Endothelial cell of umbilical vein (primary cell): ENCODE measurements at regions not wholly inside any gene's neighbourhood (a gene's known extent, or its start where the extent isn't known, plus 50 kb on each side); places are given as distances from the start of the nearest gene placed in this dataset.

Source experiments
- BruUV-seq: library from RNA; stranded (reverse); fragments of 400-500 nt; replicated peaks from 2 replicates; lab custom pipeline; 2021; lab: Mats Ljungman, UMichigan
- CTCF ChIA-PET: fragments of 300-600, 350-600 bp; sonication (Branson Sonifier 250); formaldehyde crosslinking; loops from one replicate; lab custom pipeline; 2021; ENCODE audit warnings: antibody characterized with exemption, inconsistent platforms; lab: Charles Lee
- POLR2A ChIA-PET: fragments of 300-600, 350-600 bp; sonication (Branson Sonifier 250); formaldehyde crosslinking; loops from one replicate; lab custom pipeline; 2021; ENCODE audit warnings: antibody characterized with exemption, inconsistent platforms; lab: Charles Lee
- DNase-seq: peaks from one replicate; pipeline ENCODE4 v3.0.0-alpha.2; 2011; ENCODE audit warnings: low read depth, low spot score
- FAIRE-seq: peaks from 2 replicates; lab custom pipeline; 2011; peaks lifted over from hg19 to GRCh38; lab: Jason Lieb, UNC
- H2AFZ ChIP-seq: 2 replicates; pipeline ENCODE4 v1.6.0; 2012; ENCODE audit warnings: low read depth, low read length, control low read depth, inconsistent platforms
- H3K27ac ChIP-seq: 2 replicates; pipeline ENCODE4 v1.5.1; 2011; ENCODE audit warnings: low read depth, mild to moderate bottlenecking, control low read depth, low read length, moderate library complexity; ENCODE audit not compliant: insufficient read depth
- H3K27me3 ChIP-seq, 2 experiments: 2 replicates each; pipeline versions ENCODE4 v1.6.0 to v1.6.1; 2011; ENCODE audit warnings: low read length in 2 of 2, mixed read lengths in 1 of 2; ENCODE audit not compliant: control insufficient read depth in 2 of 2, insufficient read depth in 2 of 2
- H3K36me3 ChIP-seq, 2 experiments: 2 replicates in 1 of 2; 3 replicates in 1 of 2; pipeline ENCODE4 v1.5.1; 2011; ENCODE audit warnings: low read length in 2 of 2, mild to moderate bottlenecking in 1 of 2, moderate library complexity in 1 of 2; ENCODE audit not compliant: control insufficient read depth in 2 of 2, insufficient read depth in 2 of 2; ENCODE audit errors: extremely low read depth in 1 of 2
- H3K4me1 ChIP-seq: 3 replicates; pipeline ENCODE4 v1.5.1; 2011; ENCODE audit warnings: mild to moderate bottlenecking, low read length; ENCODE audit not compliant: control insufficient read depth, insufficient read depth; ENCODE audit errors: extremely low read depth
- H3K4me2 ChIP-seq: 2 replicates; pipeline ENCODE4 v1.6.1; 2011; ENCODE audit warnings: low read length, control low read depth, mixed read lengths; ENCODE audit not compliant: insufficient read depth
- H3K4me3 ChIP-seq, 3 experiments: fragments of 200-600 bp in 1 of 3; sonication (generic), shearing (Covaris generic) in 1 of 3; replicated peaks in 1 of 3; 2 replicates each; pipeline ENCODE4 v1.5.1; 2011 to 2016; ENCODE audit warnings: control low read depth in 3 of 3, low read length in 3 of 3, mild to moderate bottlenecking in 2 of 3, inconsistent platforms in 1 of 3, low read depth in 1 of 3, moderate library complexity in 1 of 3; ENCODE audit not compliant: insufficient read depth in 1 of 3
- H3K79me2 ChIP-seq: 2 replicates; pipeline ENCODE4 v1.6.0; 2012; ENCODE audit warnings: low read length, inconsistent platforms; ENCODE audit not compliant: control insufficient read depth, insufficient read depth
- H3K9ac ChIP-seq: replicated peaks from 2 replicates; pipeline ENCODE3; 2011; ENCODE audit warnings: low read length, control low read depth; ENCODE audit not compliant: insufficient read depth; ENCODE audit errors: extremely low read depth
- H3K9me1 ChIP-seq: replicated peaks from 3 replicates; pipeline ENCODE4 v1.6.0; 2011; ENCODE audit warnings: mild to moderate bottlenecking, low read length; ENCODE audit not compliant: control insufficient read depth, insufficient read depth; ENCODE audit errors: extremely low read depth
- H3K9me3 ChIP-seq: replicated peaks from 2 replicates; pipeline ENCODE4 v1.5.1; 2012; ENCODE audit warnings: low read length, inconsistent platforms; ENCODE audit not compliant: control insufficient read depth, insufficient read depth
- H4K20me1 ChIP-seq: replicated peaks from 2 replicates; pipeline ENCODE3; 2011; ENCODE audit warnings: mild to moderate bottlenecking, low read length; ENCODE audit not compliant: control insufficient read depth, insufficient read depth; ENCODE audit errors: extremely low read depth
- EZH2 ChIP-seq: IDR thresholded peaks from 2 replicates; pipeline ENCODE4 v1.6.1; 2012; ENCODE audit warnings: borderline replicate concordance, low read depth, mild to moderate bottlenecking, moderate library complexity, low read length, inconsistent platforms; ENCODE audit not compliant: severe bottlenecking
- FOS ChIP-seq: IDR thresholded peaks from 2 replicates; pipeline ENCODE4 v1.6.1; 2011; ENCODE audit warnings: mild to moderate bottlenecking, low read length, moderate library complexity, borderline replicate concordance; ENCODE audit not compliant: insufficient read depth
- GATA2 ChIP-seq: IDR thresholded peaks from 2 replicates; pipeline ENCODE4 v1.7.0; 2011; ENCODE audit warnings: low read depth, mild to moderate bottlenecking, moderate library complexity, mixed read lengths, low read length; ENCODE audit not compliant: insufficient read length, insufficient read depth
- JUN ChIP-seq: IDR thresholded peaks from 2 replicates; pipeline ENCODE4 v1.6.1; 2011; ENCODE audit warnings: borderline replicate concordance, low read depth; ENCODE audit not compliant: insufficient read length, insufficient read depth
- MYC ChIP-seq: IDR thresholded peaks from one replicate; pipeline ENCODE4 v1.6.1; 2011; ENCODE audit warnings: mild to moderate bottlenecking, low read depth, low read length
- POLR2A ChIP-seq: IDR thresholded peaks from 2 replicates; pipeline ENCODE4 v1.6.1; 2012; ENCODE audit warnings: low read depth, mild to moderate bottlenecking, control low read depth, low read length
- POLR2AphosphoS5 ChIP-seq: IDR thresholded peaks from 2 replicates; pipeline ENCODE4 v1.6.1; 2012; ENCODE audit warnings: low read depth, mild to moderate bottlenecking, control low read depth, low read length, moderate library complexity; ENCODE audit not compliant: insufficient read depth
- dilution Hi-C: fragments of 300-500 bp; cut with MboI; formaldehyde crosslinking; loops from one replicate; pipeline ENCODE4 v1.15.0; 2019; ENCODE audit warnings: low sequenced_read_pairs; ENCODE audit not compliant: extremely low pct_ligation_motif_present
- intact Hi-C: fragments of 100-400 bp; cut with micrococcal nuclease; formaldehyde crosslinking; loops from one replicate; pipeline ENCODE4 v1.10.0; 2022
- TF ChIP-seq, protein P1 (sequence below): IDR thresholded peaks from 2 replicates; pipeline ENCODE4 v1.6.1; 2011; ENCODE audit not compliant: insufficient read depth, insufficient read length
- TF ChIP-seq, protein P2 (sequence below), 2 donors: IDR thresholded peaks; 1 replicate in 1 of 2; 2 replicates in 1 of 2; pipeline ENCODE4 v1.5.1; 2011; ENCODE audit warnings: low read length in 2 of 2, mild to moderate bottlenecking in 2 of 2, moderate library complexity in 2 of 2, control low read depth in 1 of 2, inconsistent platforms in 1 of 2, low read depth in 1 of 2; ENCODE audit not compliant: insufficient read depth in 1 of 2; ENCODE audit errors: extremely low read depth in 1 of 2

DNA sequence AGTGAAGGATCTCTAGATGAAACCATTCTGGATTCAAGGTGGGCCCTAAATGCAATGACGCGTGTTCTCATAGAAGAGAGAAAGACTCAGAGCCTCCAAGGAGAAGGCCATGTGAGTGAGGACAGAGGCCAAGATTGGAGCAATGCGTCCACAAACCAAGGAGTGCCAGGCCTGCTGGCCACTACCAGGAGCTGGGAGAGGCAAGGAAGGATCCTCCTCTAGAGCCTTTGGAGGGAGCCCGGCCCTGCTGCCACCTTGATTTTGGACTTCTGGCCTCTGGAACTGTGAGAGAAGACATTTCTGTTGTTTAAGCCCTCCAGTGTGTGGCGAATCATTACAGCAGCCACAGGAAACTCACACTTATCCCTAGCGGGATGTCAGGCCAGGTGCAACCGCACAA lies 52.7 kb upstream of the SHANK2 start:
- Histone ChIP-seq H3K9ac (no peak overlapping the region), H3K4me2 (no peak overlapping the region), H3K4me3 (no peak overlapping the region), H3K79me2 (no peaks in the 10 kb centered on the region), H3K36me3 (no peaks in the 10 kb centered on the region), H3K27ac (no peak overlapping the region), H3K9me3 (peaks cover 2% of the 10 kb centered on the region), H3K9me1 (no peaks in the 10 kb centered on the region), H3K27me3 (no peaks in the 10 kb centered on the region), H3K4me1 (no peaks in the 10 kb centered on the region), H2AFZ (no peak overlapping the region), H4K20me1 (no peaks in the 10 kb centered on the region)
- CTCF ChIA-PET = no interaction called here
- DNase-seq (no peak), FAIRE-seq (no peak)
- no TSS peak for BruUV-seq
- POLR2A ChIA-PET = no interaction called here
- TF ChIP-seq MYC = no peak
- TF ChIP-seq POLR2AphosphoS5 = no peak
- TF ChIP-seq, protein P1, sequence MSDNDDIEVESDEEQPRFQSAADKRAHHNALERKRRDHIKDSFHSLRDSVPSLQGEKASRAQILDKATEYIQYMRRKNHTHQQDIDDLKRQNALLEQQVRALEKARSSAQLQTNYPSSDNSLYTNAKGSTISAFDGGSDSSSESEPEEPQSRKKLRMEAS = no peak
- TF ChIP-seq GATA2 = no peak
- no peak for TF ChIP-seq FOS
- TF ChIP-seq, protein P2, sequence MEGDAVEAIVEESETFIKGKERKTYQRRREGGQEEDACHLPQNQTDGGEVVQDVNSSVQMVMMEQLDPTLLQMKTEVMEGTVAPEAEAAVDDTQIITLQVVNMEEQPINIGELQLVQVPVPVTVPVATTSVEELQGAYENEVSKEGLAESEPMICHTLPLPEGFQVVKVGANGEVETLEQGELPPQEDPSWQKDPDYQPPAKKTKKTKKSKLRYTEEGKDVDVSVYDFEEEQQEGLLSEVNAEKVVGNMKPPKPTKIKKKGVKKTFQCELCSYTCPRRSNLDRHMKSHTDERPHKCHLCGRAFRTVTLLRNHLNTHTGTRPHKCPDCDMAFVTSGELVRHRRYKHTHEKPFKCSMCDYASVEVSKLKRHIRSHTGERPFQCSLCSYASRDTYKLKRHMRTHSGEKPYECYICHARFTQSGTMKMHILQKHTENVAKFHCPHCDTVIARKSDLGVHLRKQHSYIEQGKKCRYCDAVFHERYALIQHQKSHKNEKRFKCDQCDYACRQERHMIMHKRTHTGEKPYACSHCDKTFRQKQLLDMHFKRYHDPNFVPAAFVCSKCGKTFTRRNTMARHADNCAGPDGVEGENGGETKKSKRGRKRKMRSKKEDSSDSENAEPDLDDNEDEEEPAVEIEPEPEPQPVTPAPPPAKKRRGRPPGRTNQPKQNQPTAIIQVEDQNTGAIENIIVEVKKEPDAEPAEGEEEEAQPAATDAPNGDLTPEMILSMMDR (IDR thresholded peaks at IDR 0.05; ENCODE audit: extremely low read depth in 1 of 2, insufficient read depth in 1 of 2, low read depth in 1 of 2, low read length in 2 of 2) = no peak
- dilution Hi-C loops = no loop called here
- intact Hi-C loops = no loop called here

DNA sequence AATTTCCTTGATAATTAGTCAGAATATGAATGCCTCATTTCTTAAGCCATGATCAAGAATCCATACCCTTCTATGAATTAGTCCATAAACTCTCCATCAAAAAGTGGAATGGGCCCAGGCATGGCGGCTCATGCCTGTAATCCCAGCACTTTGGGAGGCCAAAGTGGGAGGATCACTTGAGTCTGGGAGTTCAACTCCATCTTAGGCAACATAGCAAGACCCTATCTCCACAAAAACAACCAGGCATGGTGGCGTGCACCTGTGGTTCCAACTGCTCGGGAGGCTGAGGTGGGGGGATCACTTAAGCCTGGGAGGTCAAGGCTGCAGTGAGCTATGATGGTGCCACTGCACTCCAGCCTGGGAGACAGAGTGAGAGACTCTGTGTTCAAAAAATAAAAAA lies 52.1 kb upstream of the SHANK2 start:
- FAIRE-seq = no peak
- dilution Hi-C loops = no loop called here

More for the DNA sequence above, 52.1 kb upstream of the SHANK2 start:
- Histone ChIP-seq H3K27me3 (no peaks in the 10 kb centered on the region), H3K4me2 (no peak overlapping the region), H3K9me1 (no peaks in the 10 kb centered on the region), H3K9ac (no peak overlapping the region), H3K4me1 (no peaks in the 10 kb centered on the region), H4K20me1 (no peaks in the 10 kb centered on the region), H3K4me3 (no peak overlapping the region), H3K27ac (no peak overlapping the region), H3K36me3 (no peaks in the 10 kb centered on the region), H3K79me2 (no peaks in the 10 kb centered on the region), H3K9me3 (peaks cover 2% of the 10 kb centered on the region), H2AFZ (no peak overlapping the region)
- POLR2A ChIA-PET = no interaction called here
- CTCF ChIA-PET = no interaction called here
- intact Hi-C loops = no loop called here
- DNase-seq = no peak
- TF ChIP-seq FOS (no peak), MYC (no peak), POLR2A (no peak), EZH2 (no peak), JUN (no peak), POLR2AphosphoS5 (no peak), GATA2 (no peak)
- TF ChIP-seq, protein P2 (IDR thresholded peaks at IDR 0.05; ENCODE audit: extremely low read depth in 1 of 2, insufficient read depth in 1 of 2, low read depth in 1 of 2, low read length in 2 of 2) = no peak
- TF ChIP-seq, protein P1 = no peak
- no TSS peak for BruUV-seq
